ENCODE measurements at regions not wholly inside any gene's neighbourhood (a gene's known extent, or its start where the extent isn't known, plus 50 kb on each side); places are given as distances from the start of the nearest gene placed in this dataset.

GRCh38 chr20:24111858-24112257, 123.3 kb upstream of the GGTLC1 start:
- TF ChIP-seq CTCF (IDR thresholded peaks at IDR 0.05) (no peak), POLR2A (IDR thresholded peaks at IDR 0.05) (no peak)

Measured in Peyer's patch (tissue), 4 donors.